ENCODE measurements at regions not wholly inside any gene's neighbourhood (a gene's known extent, or its start where the extent isn't known, plus 50 kb on each side); places are given as distances from the start of the nearest gene placed in this dataset.
"Not testable (repeated sequence)": the region's sequence is repeated elsewhere in the genome, so short reads cannot be mapped to it uniquely, and the experiment has no call there.

DNA sequence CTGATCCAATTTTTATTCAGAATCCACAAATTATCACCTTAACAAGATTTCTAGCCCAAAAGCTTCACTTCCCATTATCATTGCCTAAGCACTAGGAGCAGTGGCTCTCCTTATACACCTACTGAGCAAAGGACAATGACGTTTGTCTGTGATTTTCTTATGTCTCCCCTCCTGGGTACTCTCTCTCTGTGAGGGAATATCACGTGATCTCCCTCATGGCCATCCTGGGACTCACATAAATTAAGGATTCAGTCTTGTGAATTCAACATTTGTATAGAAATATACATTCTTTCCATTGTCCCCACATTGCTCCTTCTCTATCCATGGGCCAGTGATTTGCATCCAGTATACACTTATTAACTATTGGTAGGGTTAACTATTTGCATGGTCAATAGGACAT lies 476.5 kb downstream of the PLK2 start:
- intact Hi-C loops (cut with DNase I; ENCODE audit: low total_unique reads) = no loop called here
- H3K27me3 ChIP-seq = no peaks in the 10 kb centered on the region
- H3K4me3 ChIP-seq = no peak overlapping the region
- no peak for TF ChIP-seq POLR2AphosphoS5 (IDR thresholded peaks at IDR 0.05)
- no peak for TF ChIP-seq POLR2A (IDR thresholded peaks at IDR 0.05)
- TF ChIP-seq CTCF (IDR thresholded peaks at IDR 0.05) = no peak
- H3K9me3 ChIP-seq = no peaks in the 10 kb centered on the region
- DNase-seq (ENCODE audit: low spot score in 2 of 2) = no peak
- no peak overlapping the region for H3K27ac ChIP-seq
- no peaks in the 10 kb centered on the region for H3K4me1 ChIP-seq
- H3K36me3 ChIP-seq = no peaks in the 10 kb centered on the region

- no peaks in the 10 kb centered on the region for H3K9me3 ChIP-seq
- H3K36me3 ChIP-seq = no peaks in the 10 kb centered on the region
- H3K4me3 ChIP-seq = no peak overlapping the region
- DNase-seq (ENCODE audit: low spot score in 2 of 2) = no peak
- H3K27ac ChIP-seq = no peak overlapping the region
- TF ChIP-seq POLR2AphosphoS5 (IDR thresholded peaks at IDR 0.05) (no peak), CTCF (IDR thresholded peaks at IDR 0.05) (no peak), POLR2A (IDR thresholded peaks at IDR 0.05) (no peak)
- H3K27me3 ChIP-seq = no peaks in the 10 kb centered on the region
- H3K4me1 ChIP-seq = no peaks in the 10 kb centered on the region
- intact Hi-C loops (cut with DNase I; ENCODE audit: low total_unique reads) = no loop called here
These were observed 480.2 kb downstream of the PLK2 start for GRCh38 chr5:57979671-57980070.

GRCh38 chr5:57976506-57976905 lies 483.4 kb downstream of the PLK2 start:
- Histone ChIP-seq H3K27ac (no peak overlapping the region), H3K27me3 (no peaks in the 10 kb centered on the region), H3K4me1 (no peaks in the 10 kb centered on the region), H3K9me3 (peaks cover 0 to 3% of the 10 kb centered on the region in 2 donors), H3K36me3 (no peaks in the 10 kb centered on the region), H3K4me3 (no peak overlapping the region)
- no peak for TF ChIP-seq CTCF (IDR thresholded peaks at IDR 0.05)
- TF ChIP-seq POLR2A (IDR thresholded peaks at IDR 0.05) = no peak
- no peak for TF ChIP-seq POLR2AphosphoS5 (IDR thresholded peaks at IDR 0.05)
- DNase-seq (ENCODE audit: low spot score in 2 of 2) = no peak
- intact Hi-C loops (cut with DNase I; ENCODE audit: low total_unique reads) = no loop called here

DNA sequence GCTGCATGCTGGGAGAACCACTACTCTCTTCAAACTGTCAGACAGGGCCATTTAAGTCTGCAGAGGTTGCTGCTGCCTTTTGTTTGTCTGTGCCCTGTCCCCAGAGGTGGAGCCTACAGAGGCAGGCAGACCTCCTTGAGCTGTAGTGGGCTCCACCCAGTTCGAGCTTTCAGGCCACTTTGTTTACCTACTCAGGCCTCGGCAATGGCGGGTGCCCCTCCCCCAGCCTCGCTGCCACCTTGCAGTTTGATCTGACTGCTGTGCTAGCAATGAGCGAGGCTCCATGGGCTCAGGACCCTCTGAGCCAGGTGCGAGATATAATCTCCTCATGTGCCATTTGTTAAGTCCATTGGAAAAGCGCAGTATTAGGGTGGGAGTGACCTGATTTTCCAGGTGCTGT lies 487.8 kb downstream of the PLK2 start:
- H3K4me1 ChIP-seq; H3K36me3 ChIP-seq; DNase-seq (ENCODE audit: low spot score in 2 of 2); H3K9me3 ChIP-seq; intact Hi-C loops (cut with DNase I; ENCODE audit: low total_unique reads); H3K27me3 ChIP-seq; H3K4me3 ChIP-seq; H3K27ac ChIP-seq: not testable (repeated sequence)

- TF ChIP-seq POLR2A (IDR thresholded peaks at IDR 0.05) (no peak), CTCF (IDR thresholded peaks at IDR 0.05) (no peak), POLR2AphosphoS5 (IDR thresholded peaks at IDR 0.05) (no peak)
- H3K4me3 ChIP-seq = no peak overlapping the region
- H3K4me1 ChIP-seq = no peaks in the 10 kb centered on the region
- H3K27me3 ChIP-seq = no peaks in the 10 kb centered on the region
- DNase-seq (ENCODE audit: low spot score in 2 of 2) = no peak
- peaks cover 2 to 11% of the 10 kb centered on the region in 2 donors for H3K9me3 ChIP-seq
- no peak overlapping the region for H3K27ac ChIP-seq
- H3K36me3 ChIP-seq = no peaks in the 10 kb centered on the region
- intact Hi-C loops (cut with DNase I; ENCODE audit: low total_unique reads) = no loop called here
These were observed 478.0 kb upstream of the ACTBL2 start for GRCh38 chr5:57960569-57960968.

DNA sequence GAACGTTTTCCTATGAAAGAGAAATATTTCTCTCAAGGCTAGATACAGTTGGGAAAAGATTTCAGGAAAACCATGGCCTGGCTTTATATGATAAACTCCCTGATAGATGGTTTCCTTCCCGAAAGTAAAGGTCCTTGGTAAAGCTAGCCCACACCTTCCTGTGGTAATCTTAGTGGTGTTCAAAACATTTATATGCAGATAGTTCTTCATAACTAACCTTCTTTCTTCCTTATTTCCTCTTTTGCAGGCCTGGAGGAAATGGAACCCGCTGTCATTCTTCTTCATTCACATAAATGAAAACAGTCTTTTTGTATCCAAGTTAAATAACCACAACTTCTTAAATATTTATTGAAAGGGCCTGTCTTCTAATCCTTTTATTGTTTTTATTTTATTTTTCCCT lies 474.0 kb upstream of the ACTBL2 start:
- DNase-seq (ENCODE audit: low spot score in 2 of 2) = no peak
- no peak overlapping the region for H3K27ac ChIP-seq
- peaks cover 0 to under 1% of the 10 kb centered on the region in 2 donors for H3K9me3 ChIP-seq
- TF ChIP-seq POLR2AphosphoS5 (IDR thresholded peaks at IDR 0.05) (no peak), CTCF (IDR thresholded peaks at IDR 0.05) (no peak)
- H3K4me1 ChIP-seq = no peaks in the 10 kb centered on the region
- no peaks in the 10 kb centered on the region for H3K36me3 ChIP-seq
- intact Hi-C loops (cut with DNase I; ENCODE audit: low total_unique reads) = no loop called here
- H3K4me3 ChIP-seq = no peak overlapping the region
- no peaks in the 10 kb centered on the region for H3K27me3 ChIP-seq

Data from breast epithelium (tissue), 4 donors.